ENCODE measurements at regions not wholly inside any gene's neighbourhood (a gene's known extent, or its start where the extent isn't known, plus 50 kb on each side); places are given as distances from the start of the nearest gene placed in this dataset.

DNA sequence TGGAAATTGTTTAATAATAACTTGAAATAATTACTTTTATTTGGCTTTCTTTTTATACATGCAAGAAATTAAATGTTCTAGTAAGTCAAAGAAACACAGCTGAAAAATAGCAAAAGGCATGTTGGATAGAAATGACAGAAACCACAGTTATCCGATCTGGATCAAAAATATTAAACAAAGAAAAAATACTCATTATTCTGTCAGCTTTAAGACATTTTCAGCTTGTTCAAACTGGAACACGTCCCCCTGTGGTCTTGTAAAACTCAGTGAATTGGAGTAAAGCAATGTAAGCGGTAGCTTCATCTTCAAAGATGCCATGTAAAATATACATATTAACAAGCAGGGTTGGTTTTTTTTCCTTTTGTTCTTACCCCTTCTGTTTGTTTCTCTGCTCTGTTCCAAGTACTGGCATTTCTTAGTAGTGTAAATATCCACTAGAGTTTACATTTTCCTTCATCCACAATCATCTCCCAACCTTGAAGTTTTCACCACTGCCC is 223.4 kb downstream of the IGSF11 start:
- no peak for DNase-seq

DNA sequence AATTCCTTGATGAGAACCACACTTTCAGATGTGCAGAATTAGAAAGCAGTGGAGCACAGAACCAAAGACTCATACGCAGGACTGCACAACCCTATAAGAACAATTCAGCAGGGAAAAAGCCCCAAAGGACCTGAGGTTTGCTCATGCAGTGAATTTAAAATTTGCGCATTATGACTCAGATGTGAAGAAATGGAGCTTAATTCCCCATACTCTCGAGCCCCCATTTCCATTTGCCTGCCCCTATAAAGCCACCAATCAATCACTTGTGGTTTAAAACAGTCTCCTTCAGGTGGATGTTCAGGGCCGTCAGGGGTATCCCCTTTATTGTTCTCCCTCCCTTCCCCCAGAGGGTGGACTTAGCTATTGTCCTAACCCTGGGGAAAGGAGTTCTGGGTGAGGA is 221.2 kb downstream of the IGSF11 start:
- DNase-seq: no peak

DNA sequence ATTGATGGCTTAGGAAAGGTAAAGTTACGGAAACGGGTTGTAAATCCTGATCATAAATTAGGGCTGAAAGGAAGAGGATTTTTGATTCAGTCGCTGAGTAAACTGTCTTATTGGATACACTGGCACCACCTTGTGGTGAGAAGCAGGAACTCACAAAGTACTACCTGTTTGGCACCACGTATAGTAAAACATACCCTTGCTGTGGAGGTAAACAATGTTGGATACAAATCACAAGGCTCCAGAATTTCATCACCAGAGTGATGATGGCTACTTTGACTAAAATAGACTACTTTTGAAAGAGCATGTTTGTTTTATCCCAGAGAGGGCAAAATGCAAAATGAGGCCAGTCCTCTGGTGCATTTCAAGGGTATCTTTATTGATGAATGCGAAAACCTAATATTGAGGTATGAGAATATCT is 216.9 kb downstream of the IGSF11 start:
- peak; percentile 72 for DNase-seq

DNA sequence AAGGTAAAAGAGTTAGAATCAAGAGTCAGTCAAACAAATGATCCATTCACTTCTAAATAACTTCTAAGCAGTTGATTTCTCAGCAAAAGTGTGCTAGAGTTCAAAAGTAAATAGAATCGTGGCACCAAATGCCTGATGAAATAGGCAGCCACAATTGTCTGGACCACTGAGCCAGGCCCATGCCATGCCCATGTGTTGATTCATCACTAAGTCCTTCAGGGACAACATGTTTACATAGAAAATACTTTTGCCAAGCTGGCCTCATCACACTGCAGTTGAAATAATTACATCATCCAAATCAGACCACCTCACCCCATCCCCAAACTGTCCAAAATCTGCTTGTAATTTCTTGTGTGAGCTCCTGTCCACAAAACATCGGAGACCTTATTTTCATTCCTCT is 216.3 kb downstream of the IGSF11 start:
- no peak for DNase-seq

DNA sequence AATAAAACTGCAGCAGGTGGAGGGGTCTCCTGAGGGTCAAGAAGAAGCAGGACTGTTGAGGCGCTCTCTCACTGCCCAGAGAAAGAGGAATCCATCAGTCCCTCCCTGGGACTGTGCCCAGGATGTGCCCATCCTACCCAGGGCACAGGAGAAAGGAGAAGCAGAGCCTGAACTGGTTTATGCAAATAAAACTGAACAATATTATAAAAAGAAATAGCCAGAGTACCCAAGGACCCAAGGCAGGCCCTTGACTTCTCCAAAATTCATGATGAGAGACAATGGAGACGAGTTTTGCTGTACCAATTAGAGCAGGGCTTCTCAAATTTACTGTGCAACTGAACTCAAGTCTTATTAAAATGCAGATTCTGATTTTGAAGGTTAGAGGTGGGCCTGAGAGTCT is 211.0 kb downstream of the IGSF11 start:
- DNase-seq: no peak

DNA sequence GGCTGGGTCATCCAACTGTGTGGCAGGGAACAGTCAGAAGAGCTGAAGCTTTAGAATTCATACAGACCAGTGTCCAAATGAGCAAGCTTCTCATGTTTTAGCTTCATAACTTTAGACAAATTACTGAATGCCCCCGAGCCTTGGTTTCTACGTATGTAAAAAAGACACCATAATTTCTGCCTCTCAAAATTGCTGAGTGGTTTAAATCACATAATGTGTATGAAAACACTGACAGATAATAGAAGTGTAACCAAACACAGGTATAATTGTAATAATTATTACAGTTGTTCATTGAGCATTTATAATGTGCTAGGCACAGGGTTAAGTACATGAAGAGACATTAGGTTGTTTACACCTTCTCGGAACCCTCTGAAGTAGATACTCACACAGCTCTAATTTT is 207.2 kb downstream of the IGSF11 start:
- DNase-seq: no peak

DNA sequence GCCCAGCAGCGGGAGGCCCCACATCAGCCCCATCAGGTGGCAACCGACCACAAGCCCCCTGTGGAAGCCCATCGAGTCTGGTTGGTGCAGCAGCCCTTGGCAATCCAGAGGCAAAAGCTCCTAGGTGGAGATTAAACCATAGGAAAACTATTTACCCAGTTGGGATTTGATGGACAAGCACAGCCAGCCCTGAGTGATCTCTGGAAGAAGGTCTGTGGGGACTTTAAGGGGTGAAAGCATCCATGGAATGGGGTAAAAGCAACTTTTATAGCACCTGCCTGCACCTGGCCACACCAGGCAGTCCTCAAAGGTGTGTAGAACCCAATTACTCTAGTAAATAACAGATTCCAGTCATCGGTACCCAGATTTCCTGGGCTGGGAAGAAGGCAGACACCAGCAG is 206.3 kb downstream of the IGSF11 start:
- DNase-seq: no peak

DNA sequence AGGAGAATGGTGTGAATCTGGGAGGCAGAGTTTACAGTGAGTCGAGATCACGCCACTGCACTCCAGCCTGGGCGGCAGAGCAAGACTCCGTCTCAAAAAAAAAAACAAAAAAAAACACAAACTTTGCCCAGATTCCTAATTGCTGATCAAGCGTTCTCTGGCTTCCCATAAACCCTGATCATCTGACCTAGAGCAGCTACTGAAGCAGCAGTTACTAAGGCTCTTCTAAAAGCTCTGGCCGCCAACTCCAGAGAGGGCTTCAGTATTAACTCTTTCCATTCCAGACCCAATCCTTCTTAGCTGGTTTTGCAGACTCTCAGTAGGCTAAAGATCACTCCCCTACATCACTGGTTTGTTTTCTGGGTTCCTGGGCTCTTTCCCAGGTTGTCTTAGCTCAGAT is 201.6 kb downstream of the IGSF11 start:
- DNase-seq: no peak

DNA sequence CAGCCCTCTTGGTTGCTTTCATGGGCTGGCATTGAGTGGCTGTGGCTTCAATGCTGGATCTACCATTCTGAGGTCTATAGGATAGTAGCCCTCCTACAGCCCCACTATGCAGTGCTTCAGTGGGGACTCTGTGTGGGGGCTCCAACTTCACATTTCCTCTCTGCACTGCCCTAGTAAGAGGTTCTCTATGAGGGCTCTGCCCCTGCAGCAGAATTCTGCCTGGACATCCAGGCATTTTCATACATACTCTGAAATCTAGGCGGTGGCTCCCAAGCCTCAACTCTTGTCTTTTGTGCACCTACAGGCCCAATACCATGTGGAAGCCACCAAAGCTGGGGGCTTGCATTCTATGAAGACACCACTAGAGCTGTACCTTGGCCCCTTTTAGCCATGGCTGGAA is 195.8 kb downstream of the IGSF11 start:
- DNase-seq: no peak

DNA sequence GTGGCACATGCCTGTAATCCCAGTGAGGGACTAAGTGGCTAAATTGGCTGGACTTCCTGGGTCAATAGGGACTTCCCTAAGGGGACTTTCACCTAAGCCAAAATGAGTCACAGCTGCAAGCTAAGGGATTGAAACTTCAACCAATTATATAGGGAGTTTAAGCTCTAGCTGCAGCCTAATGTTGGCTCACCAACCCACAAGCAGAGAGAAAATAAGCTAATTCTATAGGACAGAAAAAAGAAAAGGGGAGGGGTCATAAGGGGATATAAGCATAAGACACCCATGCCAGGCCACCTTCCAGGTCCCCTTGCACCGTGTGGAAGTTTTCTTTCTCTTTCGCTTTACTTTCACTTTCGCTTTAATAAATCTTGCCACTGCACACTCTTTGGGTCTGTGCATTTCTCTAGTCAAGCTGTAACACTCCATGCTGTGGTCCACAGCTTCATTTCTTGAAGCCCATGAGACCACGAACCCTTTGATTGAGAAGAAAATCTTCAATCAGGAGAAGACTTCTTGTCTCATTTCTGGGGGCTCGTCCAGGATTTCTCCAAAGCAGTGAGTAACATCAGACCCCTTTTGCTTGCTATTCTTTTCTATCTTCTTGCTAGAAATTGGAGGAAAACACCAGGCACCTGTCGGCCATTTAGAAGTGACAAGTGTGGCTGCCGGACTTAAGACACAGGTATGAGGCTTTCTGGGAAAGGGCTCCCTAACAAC is 192.3 kb downstream of the IGSF11 start:
- peak; percentile 8 for DNase-seq

DNA sequence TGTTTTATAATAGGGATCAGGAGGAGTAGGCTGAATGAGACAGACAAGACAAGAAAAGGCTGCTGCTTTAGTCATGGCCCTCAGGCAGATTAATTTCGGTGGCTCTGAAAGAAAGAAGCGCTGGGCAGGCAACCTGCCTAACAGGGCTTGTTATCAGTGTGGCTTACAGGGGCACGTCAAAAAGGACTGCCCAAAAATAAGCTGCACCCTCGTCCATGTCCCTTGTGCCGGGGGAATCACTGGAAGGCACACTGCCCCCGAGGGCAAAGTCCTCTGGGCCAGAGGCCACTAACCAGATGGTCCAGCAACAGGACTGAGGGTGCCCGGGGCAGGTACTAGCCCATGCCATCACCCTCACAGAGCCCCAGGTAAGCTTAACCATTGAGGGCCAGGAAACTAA is 188.5 kb downstream of the IGSF11 start:
- no peak for DNase-seq
